ENCODE measurements at regions not wholly inside any gene's neighbourhood (a gene's known extent, or its start where the extent isn't known, plus 50 kb on each side); places are given as distances from the start of the nearest gene placed in this dataset.
A peak's percentile ranks its signal among the peaks of the same experiment; 100 is the strongest.

GRCh38 chr18:30618567-30618966, 424.0 kb downstream of the DSC3 start:
- ChIA-PET SMC1A (ENCODE audit: uncharacterized antibody, unreplicated experiment) (interaction anchor here (0.7 to 1.2 kb wide), 4 partner anchors 20 to 290 kb away, joined by 3 to 4 read pairs (median 3); no protein-coding TSS in a partner anchor), POLR2A (no interaction called here), RAD21 (ENCODE audit: unreplicated experiment) (interaction anchor here (0.9 kb wide), 1 partner anchor 114 kb away, joined by 3 read pairs; no protein-coding TSS in a partner anchor), CTCF (interaction anchor here (0.9 kb wide), 1 partner anchor 56 kb away, joined by 3 read pairs; no protein-coding TSS in a partner anchor)
- intact Hi-C loops (cut with micrococcal nuclease; ENCODE audit: unreplicated experiment) (no loop called here), in situ Hi-C loops (cut with MboI) (no loop called here)
- Histone ChIP-seq H3K4me1 (ENCODE audit: control insufficient read depth, insufficient read depth, low read length) (no peaks in the 10 kb centered on the region), H3K79me2 (ENCODE audit: control insufficient read depth, insufficient read depth, low read length) (no peaks in the 10 kb centered on the region), H2AFZ (ENCODE audit: control insufficient read depth, low read depth, low read length) (no peak overlapping the region), H3K4me3 (no peak overlapping the region), H3K27me3 (replicated peaks in 1 of 2; ENCODE audit: control insufficient read depth in 2 of 2, insufficient read depth in 2 of 2, low read length in 1 of 2) (no peaks in the 10 kb centered on the region), H3K36me3 (ENCODE audit: control insufficient read depth in 2 of 2, insufficient read depth in 2 of 2, low read length in 1 of 2) (no peaks in the 10 kb centered on the region), H3K9me3 (replicated peaks; ENCODE audit: control insufficient read depth, insufficient read depth, low read length) (no peaks in the 10 kb centered on the region), H3K27ac (ENCODE audit: control insufficient read depth, insufficient read depth) (no peak overlapping the region), H3K4me2 (ENCODE audit: control insufficient read depth, insufficient read depth) (no peak overlapping the region), H3K9ac (ENCODE audit: control insufficient read depth, insufficient read depth, low read length) (no peak overlapping the region), H4K20me1 (ENCODE audit: control insufficient read depth, insufficient read depth) (no peaks in the 10 kb centered on the region)
- DNase-seq (ENCODE audit: low read depth, low spot score) = no peak
- no TSS peak for BruUV-seq (replicated peaks)
- no peak for FAIRE-seq
- ATAC-seq = peak; percentile 20
- WGBS (ENCODE audit: insufficient coverage, insufficient replicate concordance, low lambda C conversion rate, missing lambda C conversion rate) = 17% methylated on average over 3 of the region's 3 CpGs
- peak; percentile 10 to 18; a peak in 1 of 4 replicates for TF ChIP-seq IKZF2 (IDR thresholded peaks at IDR 0.05)
- TF ChIP-seq, protein P1, sequence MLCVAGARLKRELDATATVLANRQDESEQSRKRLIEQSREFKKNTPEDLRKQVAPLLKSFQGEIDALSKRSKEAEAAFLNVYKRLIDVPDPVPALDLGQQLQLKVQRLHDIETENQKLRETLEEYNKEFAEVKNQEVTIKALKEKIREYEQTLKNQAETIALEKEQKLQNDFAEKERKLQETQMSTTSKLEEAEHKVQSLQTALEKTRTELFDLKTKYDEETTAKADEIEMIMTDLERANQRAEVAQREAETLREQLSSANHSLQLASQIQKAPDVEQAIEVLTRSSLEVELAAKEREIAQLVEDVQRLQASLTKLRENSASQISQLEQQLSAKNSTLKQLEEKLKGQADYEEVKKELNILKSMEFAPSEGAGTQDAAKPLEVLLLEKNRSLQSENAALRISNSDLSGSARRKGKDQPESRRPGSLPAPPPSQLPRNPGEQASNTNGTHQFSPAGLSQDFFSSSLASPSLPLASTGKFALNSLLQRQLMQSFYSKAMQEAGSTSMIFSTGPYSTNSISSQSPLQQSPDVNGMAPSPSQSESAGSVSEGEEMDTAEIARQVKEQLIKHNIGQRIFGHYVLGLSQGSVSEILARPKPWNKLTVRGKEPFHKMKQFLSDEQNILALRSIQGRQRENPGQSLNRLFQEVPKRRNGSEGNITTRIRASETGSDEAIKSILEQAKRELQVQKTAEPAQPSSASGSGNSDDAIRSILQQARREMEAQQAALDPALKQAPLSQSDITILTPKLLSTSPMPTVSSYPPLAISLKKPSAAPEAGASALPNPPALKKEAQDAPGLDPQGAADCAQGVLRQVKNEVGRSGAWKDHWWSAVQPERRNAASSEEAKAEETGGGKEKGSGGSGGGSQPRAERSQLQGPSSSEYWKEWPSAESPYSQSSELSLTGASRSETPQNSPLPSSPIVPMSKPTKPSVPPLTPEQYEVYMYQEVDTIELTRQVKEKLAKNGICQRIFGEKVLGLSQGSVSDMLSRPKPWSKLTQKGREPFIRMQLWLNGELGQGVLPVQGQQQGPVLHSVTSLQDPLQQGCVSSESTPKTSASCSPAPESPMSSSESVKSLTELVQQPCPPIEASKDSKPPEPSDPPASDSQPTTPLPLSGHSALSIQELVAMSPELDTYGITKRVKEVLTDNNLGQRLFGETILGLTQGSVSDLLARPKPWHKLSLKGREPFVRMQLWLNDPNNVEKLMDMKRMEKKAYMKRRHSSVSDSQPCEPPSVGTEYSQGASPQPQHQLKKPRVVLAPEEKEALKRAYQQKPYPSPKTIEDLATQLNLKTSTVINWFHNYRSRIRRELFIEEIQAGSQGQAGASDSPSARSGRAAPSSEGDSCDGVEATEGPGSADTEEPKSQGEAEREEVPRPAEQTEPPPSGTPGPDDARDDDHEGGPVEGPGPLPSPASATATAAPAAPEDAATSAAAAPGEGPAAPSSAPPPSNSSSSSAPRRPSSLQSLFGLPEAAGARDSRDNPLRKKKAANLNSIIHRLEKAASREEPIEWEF (IDR thresholded peaks at IDR 0.05; ENCODE audit: insufficient replicate concordance, low read depth, low read length) = no peak
- no peak for TF ChIP-seq ZNF274 (IDR thresholded peaks at IDR 0.05; ENCODE audit: insufficient read depth, insufficient read length)
- TF ChIP-seq SKIL (IDR thresholded peaks at IDR 0.05; ENCODE audit: low read depth, poor library complexity, severe bottlenecking) = no peak
- TF ChIP-seq ZNF217 (IDR thresholded peaks at IDR 0.05) = no peak
- TF ChIP-seq MEF2B (IDR thresholded peaks at IDR 0.05; ENCODE audit: partially characterized antibody, poor library complexity, severe bottlenecking) = peak; percentile 22
- no peak for TF ChIP-seq ATF7 (IDR thresholded peaks at IDR 0.05; ENCODE audit: low read depth)
- no peak for TF ChIP-seq SMC3 (IDR thresholded peaks at IDR 0.05; ENCODE audit: borderline replicate concordance, low read length)
- TF ChIP-seq CBX3 (IDR thresholded peaks at IDR 0.05; ENCODE audit: borderline replicate concordance, low read depth) = no peak
- TF ChIP-seq POLR2AphosphoS5 (IDR thresholded peaks at IDR 0.05; ENCODE audit: low read length) = no peak
- 0 out of 2 replicates have a peak, but pooled peaks have one; percentile 13 for TF ChIP-seq MTA2 (IDR thresholded peaks at IDR 0.05; ENCODE audit: low read depth)
- no peak for TF ChIP-seq IRF5 (IDR thresholded peaks at IDR 0.05; ENCODE audit: borderline replicate concordance)
- no peak for TF ChIP-seq SUPT20H (IDR thresholded peaks at IDR 0.05; ENCODE audit: borderline replicate concordance, control insufficient read depth, low read depth, low read length)
